ENCODE measurements at regions not wholly inside any gene's neighbourhood (a gene's known extent, or its start where the extent isn't known, plus 50 kb on each side); places are given as distances from the start of the nearest gene placed in this dataset.
"Not testable (repeated sequence)": the region's sequence is repeated elsewhere in the genome, so short reads cannot be mapped to it uniquely, and the experiment has no call there.

- not testable (repeated sequence) for H3K4me3 ChIP-seq (ENCODE audit: low read depth, low read length); DNase-seq (ENCODE audit: low read depth)
These were observed 64.5 kb downstream of the SLC30A10 start for GRCh38 chr1:219863816-219864215.

DNA sequence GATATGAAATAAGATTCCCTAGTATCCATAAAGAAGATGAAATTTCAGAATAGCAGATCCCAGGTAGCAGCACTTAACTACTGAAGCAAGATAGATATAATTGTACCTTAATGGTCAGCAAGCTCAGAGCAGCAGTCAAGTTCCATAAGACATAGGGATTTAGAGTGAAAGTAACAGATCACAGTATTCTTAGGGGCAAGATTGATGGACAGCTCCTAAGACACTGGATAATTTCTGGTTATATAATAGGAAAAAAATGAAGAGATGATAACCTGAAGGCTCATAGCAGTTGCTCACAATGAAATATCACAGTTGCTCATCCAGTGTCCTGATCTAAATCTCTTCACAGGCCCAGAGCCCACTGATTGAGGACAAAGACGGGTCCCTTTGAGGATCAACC, 66.0 kb downstream of the SLC30A10 start:
- no peak overlapping the region for H3K4me3 ChIP-seq (ENCODE audit: low read depth, low read length)
- no peak for DNase-seq (ENCODE audit: low read depth)
- no peak for TF ChIP-seq CTCF (IDR thresholded peaks at IDR 0.05; ENCODE audit: insufficient read depth, low read depth, low read length, missing control alignments)

GRCh38 chr1:219858980-219859379, 69.4 kb downstream of the SLC30A10 start:
- TF ChIP-seq CTCF (IDR thresholded peaks at IDR 0.05; ENCODE audit: insufficient read depth, low read depth, low read length, missing control alignments), result no peak
- no peak for DNase-seq (ENCODE audit: low read depth)
- no peak overlapping the region for H3K4me3 ChIP-seq (ENCODE audit: low read depth, low read length)

- no peak for TF ChIP-seq CTCF (IDR thresholded peaks at IDR 0.05; ENCODE audit: insufficient read depth, low read depth, low read length, missing control alignments)
- H3K4me3 ChIP-seq (ENCODE audit: low read depth, low read length), result no peak overlapping the region
- no peak for DNase-seq (ENCODE audit: low read depth)
These were observed 81.0 kb downstream of the SLC30A10 start for GRCh38 chr1:219847215-219847855.

DNA sequence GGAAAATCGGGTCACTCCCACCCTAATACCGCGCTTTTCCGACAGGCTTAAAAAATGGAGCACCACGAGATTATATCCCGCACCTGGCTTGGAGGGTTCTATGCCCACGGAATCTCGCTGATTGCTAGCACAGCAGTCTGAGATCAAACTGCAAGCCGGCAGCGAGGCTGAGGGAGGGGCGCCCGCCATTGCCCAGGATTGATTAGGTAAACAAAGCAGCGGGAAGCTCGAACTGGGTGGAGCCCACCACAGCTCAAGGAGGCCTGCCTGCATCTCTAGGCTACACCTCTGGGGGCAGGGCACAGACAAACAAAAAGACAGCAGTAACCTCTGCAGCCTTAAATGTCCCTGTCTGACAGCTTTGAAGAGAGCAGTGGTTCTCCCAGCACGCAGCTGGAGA, 88.8 kb downstream of the SLC30A10 start:
- DNase-seq (ENCODE audit: low read depth); H3K4me3 ChIP-seq (ENCODE audit: low read depth, low read length): not testable (repeated sequence)

DNA sequence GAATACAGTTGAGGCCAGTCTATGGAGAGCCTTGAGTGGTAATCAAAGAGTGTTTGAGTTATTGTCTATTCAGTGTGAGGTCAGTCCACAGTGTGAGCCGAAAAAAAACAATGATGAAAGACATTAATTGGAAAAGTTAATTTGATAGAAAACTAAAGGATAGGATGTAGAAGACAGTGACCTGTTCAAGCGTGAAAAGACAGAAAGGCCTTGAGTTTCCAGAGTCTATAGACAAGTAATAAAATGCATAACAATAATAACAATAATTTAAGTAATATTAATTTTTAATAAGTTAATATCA, 90.4 kb downstream of the SLC30A10 start:
- TF ChIP-seq CTCF (IDR thresholded peaks at IDR 0.05; ENCODE audit: insufficient read depth, low read depth, low read length, missing control alignments), result no peak
- no peak for DNase-seq (ENCODE audit: low read depth)
- no peak overlapping the region for H3K4me3 ChIP-seq (ENCODE audit: low read depth, low read length)

- peak; percentile 50 for DNase-seq (ENCODE audit: low read depth)
- peak; percentile 42 for TF ChIP-seq CTCF (IDR thresholded peaks at IDR 0.05; ENCODE audit: insufficient read depth, low read depth, low read length, missing control alignments)
- no peak overlapping the region for H3K4me3 ChIP-seq (ENCODE audit: low read depth, low read length)
These were observed 90.9 kb downstream of the SLC30A10 start for GRCh38 chr1:219837274-219837993.

- no peak for DNase-seq (ENCODE audit: low read depth)
- no peak for TF ChIP-seq CTCF (IDR thresholded peaks at IDR 0.05; ENCODE audit: insufficient read depth, low read depth, low read length, missing control alignments)
- no peak overlapping the region for H3K4me3 ChIP-seq (ENCODE audit: low read depth, low read length)
These were observed 93.9 kb downstream of the SLC30A10 start for GRCh38 chr1:219834314-219834917.
